H1 (cell line): ENCODE measurements at regions not wholly inside any gene's neighbourhood (a gene's known extent, or its start where the extent isn't known, plus 50 kb on each side); places are given as distances from the start of the nearest gene placed in this dataset.

ENCODE experiments used
- ATF3 ChIP-seq: IDR thresholded peaks from 2 replicates; pipeline ENCODE4 v1.6.1; 2011; ENCODE audit warnings: low read depth, mild to moderate bottlenecking, low read length; ENCODE audit not compliant: insufficient read depth
- SIN3A ChIP-seq, 2 experiments: IDR thresholded peaks in 1 of 2; conservative IDR thresholded peaks in 1 of 2; 2 replicates each; pipeline ENCODE4 v1.6.1; 2011 to 2012; ENCODE audit warnings: low read length in 2 of 2, improper control_type of control experiment in 1 of 2, low read depth in 1 of 2, mild to moderate bottlenecking in 1 of 2
- ZNF274 ChIP-seq: IDR thresholded peaks from 2 replicates; pipeline ENCODE4 v1.7.0; 2012; ENCODE audit warnings: low read length, borderline replicate concordance; ENCODE audit errors: extremely low read depth

- no peak for TF ChIP-seq SIN3A (conservative IDR thresholded peaks at IDR 0.05 in 1 of 2, IDR thresholded peaks at IDR 0.05 in 1 of 2; ENCODE audit: low read depth in 1 of 2, low read length in 2 of 2)
- no peak for TF ChIP-seq ZNF274
- TF ChIP-seq ATF3: no peak
Observed at GRCh38 chr4:57274082-57274481, 163.9 kb upstream of the IGFBP7 start (continued).
